NCI-H510A (cell line): ENCODE measurements at regions not wholly inside any gene's neighbourhood (a gene's known extent, or its start where the extent isn't known, plus 50 kb on each side); places are given as distances from the start of the nearest gene placed in this dataset.
"Not testable (repeated sequence)": the region's sequence is repeated elsewhere in the genome, so short reads cannot be mapped to it uniquely, and the experiment has no call there.

ENCODE experiments used
- DNase-seq: peaks from one replicate; lab custom pipeline; 2025; lab: John Stamatoyannopoulos, UW

DNA sequence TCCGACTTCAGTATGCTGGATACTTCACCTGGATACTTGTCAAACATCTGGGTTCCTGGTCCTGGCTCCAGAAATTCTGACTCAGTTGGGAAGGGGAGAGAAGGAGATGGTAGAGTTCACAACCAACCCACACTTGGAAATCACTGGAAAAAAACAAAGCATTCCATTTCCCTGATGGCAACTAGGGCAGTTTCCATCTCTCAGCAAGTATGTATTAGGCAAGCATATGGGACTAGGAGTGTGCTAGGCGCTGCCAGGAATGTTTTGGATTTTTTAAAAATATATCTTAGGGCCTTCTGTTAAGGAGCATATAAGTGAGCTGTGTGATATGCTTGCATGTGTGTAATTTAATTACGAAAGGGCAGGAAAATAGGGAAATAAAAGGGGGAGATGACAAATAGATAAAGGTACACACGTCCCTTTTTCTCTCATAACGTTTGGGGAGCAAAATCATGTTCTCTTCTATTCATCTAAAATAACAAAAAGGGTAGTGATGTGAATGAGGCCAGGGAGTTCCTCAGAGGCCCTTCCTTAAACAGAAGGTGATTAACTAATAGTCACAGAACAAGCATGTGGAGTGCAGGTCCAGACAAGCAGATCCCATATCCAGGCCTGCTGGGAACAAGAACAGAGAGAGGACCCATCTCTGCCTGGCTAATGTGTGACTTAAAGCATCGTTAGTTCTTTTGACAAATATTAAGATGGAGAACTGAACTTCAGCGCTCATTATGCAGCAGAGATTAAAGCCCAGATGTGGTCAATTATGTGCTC, 64.5 kb upstream of the NFE2L3 start:
- DNase-seq = no peak

DNA sequence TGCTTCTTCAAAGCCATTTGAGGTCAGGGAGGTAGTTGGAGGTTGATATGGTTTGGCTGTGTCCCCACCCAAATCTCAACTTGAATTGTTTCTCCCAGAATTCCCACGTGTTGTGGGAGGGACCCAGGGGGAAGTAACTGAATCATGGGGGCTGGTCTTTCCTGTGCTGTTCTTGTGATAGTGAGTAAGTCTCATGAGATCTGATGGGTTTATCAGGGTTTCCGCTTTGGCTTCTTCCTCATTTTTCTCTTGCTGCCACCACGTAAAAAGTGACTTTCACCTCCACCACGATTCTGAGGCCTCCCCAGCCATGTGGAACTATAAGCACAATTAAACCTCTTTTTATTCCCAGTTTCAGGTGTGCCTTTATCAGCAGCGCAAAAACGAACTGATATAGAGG, 62.5 kb upstream of the NFE2L3 start:
- not testable (repeated sequence) for DNase-seq

DNA sequence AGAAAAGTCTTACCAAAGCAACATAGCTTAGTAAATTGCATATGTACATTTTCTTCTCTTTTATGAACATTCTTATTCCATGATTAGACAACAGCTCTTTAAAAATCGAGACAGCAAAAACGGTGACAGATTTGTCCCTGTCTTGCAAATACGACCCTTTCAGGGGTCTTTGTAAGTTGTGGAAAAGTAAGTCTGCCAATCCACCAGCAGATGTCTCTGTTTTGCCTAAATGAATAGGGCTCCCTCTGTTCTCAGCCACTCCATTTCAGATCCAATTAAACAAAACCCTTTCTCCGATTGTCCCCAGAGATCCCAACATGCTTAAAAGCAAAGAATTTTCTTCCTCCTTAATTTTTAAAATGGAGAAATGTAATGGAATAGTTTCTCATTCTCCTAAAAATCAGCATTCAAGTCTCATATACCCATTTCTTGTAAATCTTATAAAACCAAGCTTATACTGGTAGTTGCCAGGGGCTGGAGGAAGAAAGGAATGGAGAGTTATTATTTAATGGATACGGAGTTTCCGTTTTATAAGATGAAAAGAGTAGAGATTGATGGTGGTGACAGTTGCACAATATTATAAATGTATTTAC, 61.0 kb upstream of the NFE2L3 start:
- no peak for DNase-seq

DNA sequence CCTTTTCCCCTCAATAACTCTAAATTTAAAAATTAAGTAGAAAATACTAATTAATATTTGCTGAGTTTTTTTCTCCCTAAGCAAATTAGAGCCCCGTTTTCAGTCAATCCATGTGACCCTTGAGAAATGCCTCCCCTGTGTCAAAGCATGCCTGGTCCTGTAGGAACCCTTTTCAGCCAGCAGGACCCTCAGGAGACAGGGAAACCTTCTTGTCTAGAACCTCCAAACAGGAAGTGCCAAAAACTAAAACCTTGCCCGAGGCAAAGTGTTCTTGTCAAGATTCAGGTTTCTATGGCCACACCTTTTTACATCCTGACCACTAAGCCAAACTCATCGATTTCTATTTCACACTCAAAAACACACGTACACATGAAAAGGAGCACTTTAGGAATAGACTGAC, 60.1 kb upstream of the NFE2L3 start:
- no peak for DNase-seq

DNA sequence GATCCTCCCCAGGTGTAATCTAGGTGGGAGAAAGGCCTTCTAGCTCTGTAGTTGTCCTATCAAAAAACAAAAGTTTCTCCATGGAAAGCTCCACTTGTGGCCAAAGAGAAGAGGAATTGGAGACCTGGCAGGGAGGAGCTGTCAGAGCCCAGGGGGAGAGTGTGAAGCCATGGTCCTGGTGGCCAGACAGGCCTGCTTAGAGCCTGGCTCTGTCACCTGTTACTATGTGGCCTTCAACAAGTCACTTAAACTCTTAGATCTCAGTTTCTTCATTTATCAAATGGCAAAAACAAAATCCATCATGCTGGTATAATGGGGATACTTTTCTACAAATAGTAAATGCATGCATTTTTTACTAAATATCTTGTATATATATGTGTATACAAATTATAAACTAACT, 59.0 kb upstream of the NFE2L3 start:
- DNase-seq = no peak

DNA sequence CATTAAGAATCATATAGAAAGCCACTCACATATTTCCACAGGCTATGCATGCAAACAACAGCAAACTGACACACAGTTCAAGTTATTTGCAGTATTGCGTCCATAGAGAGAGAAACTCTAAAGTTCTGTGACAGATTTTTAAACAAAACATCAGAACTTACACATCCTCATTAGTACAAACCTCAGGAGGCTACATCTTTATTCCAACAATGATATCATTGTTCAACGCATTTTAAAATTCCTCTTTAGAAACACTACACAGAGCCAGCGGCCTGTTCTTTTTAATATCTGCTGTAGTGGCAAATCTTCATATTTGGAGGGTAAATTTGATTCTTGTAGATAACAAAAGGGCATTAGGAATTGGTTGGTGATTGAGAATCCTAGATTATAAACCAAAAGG, 55.9 kb upstream of the NFE2L3 start:
- DNase-seq = no peak

DNA sequence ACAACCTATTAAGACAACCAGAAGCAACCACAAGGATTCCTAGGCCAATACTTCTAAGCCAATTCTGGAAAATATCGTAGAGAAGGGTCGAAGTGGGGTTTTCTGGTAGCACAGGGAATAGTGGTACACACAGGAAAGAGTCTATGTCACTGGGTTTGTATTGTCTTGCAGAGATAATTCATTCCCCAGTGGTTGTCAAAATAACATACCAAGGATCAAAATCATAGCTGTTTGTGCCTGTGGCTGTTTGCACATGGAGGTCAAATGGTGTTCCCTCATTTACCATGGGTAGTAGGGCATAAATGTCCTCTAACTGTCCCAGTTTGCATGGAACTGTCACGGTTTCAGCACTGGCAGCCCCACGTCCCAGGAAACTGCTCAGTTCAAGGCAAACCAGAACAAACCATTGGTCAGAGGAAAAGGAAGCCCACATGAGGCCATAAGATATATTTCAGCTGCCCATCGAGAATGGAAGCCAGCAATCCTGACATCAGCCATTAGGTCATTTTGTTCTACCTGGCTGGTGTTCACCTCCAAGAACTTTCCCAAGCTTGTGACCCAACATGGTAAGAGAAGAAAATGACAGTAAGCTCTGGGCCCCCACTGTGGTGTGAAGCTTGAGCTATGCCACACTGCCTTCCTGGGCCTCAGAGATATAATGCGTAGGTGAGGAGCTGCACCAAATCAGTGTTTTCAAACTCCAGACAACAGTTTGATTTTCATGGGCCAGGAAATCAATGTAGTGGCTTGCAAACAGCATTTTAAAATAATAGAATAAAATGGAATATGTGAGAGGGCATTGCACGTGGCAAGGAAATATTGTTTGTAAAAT, 53.9 kb upstream of the NFE2L3 start:
- no peak for DNase-seq

DNA sequence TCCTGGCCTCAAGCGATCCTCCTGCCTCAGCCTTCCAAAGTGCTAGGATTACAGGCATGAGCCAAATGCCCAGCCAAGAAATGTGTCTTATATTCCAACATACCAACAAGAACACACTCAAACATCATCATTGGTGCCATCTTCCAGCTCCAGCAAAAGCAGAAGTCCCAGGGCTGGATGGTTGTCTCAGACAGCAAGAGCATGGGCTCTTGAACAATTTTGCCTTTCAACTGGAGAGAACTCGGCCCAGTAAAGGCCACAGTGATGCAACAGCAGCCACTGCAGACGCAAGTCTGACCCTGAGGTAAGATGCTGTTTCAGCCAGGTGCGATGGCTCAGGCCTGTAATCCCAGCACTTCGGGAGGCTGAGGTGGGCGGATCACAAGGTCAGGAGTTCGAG, 52.8 kb upstream of the NFE2L3 start:
- DNase-seq = no peak

DNA sequence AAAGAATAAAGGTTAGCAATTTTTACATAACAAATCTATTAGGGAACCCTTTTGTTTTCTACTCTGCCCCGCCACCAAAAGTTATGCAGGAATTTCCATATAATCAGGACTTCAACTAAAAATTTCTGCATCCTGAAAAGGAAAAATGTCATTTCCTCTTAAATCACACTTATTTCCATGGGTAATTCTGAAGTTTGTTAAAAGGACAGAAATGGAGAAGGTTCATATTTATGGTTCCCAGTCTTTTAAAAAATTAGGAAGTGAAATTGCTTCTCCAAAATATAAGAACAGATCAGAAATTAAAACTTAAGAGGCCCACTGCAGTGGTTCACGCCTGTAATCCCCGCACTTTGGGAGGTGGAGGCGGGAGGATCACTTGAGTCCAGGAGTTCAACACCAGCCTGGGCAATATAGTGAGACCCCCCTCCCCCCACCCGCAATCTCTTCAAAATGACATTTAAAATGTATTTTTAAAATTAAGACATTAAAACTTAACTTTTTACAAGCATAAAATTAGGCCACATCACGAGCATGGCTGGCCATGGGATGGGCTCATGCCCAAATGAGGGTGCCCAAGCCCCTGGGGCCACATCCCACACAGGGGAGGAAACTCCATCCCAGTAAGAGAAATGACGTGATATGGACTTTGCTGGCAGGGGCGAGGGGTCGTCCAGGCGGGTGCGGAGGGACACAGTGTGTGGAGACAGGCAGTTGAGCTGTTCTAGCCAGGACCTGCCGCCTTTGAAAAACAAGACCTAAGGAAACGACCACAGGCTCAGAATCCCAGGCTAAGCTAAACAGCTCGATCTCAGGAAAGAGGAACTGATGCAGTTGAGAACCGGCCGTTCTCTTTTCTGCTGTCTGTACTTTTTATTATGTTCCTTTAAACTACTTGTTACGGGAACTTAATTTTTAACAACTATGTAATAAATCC, 51.3 kb upstream of the NFE2L3 start:
- no peak for DNase-seq

DNA sequence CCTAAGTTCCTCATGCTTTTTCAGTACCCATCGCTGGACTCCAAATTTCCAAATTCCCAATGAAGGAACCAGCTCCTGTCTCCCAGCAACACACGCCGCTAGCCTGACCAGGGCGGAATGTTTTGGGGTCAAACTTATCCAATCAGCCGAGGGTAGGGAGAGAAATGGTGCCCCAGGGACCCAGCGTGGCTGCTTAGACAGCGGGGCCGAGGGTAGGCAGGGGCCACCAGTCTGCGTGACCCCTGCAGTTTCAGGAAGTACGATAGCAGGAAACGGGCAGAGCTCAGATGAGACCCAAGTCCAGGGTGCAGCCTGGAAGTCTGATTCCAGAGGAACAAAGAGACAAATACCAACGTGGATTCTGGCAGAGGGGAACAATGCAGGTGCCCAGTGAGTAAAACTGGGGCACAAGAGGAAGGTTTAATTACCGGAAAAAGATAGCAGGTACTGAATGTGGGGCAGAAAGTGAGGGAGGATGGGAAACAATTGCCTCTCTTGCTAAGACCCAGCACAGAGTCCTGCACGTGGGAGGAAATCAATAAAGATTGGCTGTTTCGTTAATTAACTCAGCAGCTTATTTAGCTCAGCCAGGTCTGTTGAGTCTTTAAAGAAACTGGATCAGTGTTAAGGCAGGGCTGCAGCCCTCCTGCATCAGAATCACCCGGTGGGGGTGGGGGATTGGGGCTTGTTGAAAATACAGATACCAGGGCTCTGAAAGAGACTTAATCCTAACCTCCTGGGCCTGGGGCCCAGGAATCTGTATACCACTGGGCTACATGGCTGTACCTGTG, 50.4 kb upstream of the NFE2L3 start:
- no peak for DNase-seq

DNA sequence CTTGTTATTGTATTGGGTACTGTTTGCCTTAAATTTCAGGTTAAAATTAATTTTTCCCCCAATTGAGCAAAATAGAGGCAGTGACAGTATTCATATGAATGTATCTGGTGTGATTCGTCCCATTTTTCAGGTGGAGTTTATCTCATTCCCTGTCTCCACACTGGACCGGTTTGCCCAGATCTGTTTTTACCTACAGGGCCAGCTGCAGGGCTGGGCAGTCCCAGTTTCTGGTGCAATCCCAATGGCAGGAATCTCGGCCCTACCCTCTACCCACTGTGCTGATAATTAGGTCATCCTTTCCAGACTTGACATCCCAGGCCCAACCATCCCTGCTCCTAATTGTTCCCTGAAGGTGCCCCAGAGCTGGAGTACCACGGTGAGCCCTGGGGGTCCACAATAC, 49.8 kb upstream of the NFE2L3 start:
- no peak for DNase-seq
